ENCODE measurements at regions not wholly inside any gene's neighbourhood (a gene's known extent, or its start where the extent isn't known, plus 50 kb on each side); places are given as distances from the start of the nearest gene placed in this dataset.
"Not testable (repeated sequence)": the region's sequence is repeated elsewhere in the genome, so short reads cannot be mapped to it uniquely, and the experiment has no call there.

- no peak for DNase-seq (ENCODE audit: low spot score)
Measured at GRCh38 chr6:74408844-74409243, 712.8 kb downstream of the CD109 start.

- no peak for DNase-seq (ENCODE audit: low spot score)
Measured at GRCh38 chr6:74404366-74404765, 708.4 kb downstream of the CD109 start.

DNA sequence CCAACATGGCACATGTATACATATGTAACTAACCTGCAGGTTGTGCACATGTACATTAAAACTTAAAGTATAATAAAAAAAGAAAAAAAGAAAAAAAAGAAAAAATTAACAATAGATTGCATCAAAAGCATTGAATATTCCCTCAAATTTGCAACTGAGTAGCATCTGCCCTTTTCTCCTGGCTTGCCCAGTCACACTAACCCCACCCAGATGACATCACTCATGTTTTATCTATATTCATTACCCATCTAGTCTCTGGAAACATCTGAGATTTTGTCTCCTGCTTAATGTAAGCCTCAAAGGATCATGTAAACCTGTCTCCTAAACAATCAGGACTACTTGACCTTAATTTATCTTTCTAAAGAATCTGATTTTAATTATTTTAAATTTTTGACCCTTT lies 706.8 kb downstream of the CD109 start:
- DNase-seq (ENCODE audit: low spot score), result no peak

DNA sequence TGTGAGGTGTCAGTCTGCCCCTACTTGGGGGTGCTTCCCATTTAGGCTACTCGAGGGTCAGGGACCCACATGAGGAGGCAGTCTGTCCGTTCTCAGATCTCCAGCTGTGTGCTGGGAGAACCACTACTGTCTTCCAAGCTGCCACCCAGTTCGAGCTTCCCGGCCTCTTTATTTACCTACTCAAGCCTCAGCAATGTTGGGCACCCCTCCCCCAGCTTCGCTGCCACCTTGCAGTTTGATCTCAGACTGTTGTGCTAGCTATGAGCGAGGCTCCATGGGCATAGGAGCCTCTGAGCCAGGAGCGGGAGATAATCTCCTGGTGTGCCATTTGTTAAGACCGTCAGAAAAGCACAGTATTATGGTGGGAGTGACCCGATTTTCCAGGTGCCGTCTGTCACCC lies 682.4 kb downstream of the CD109 start:
- not testable (repeated sequence) for DNase-seq (ENCODE audit: low spot score)

GRCh38 chr6:74369556-74369993 lies 673.6 kb downstream of the CD109 start:
- DNase-seq (ENCODE audit: low spot score), result no peak

GRCh38 chr6:74368746-74369145 lies 672.7 kb downstream of the CD109 start:
- DNase-seq (ENCODE audit: low spot score), result no peak

GRCh38 chr6:74366634-74367033 lies 670.6 kb downstream of the CD109 start:
- no peak for DNase-seq (ENCODE audit: low spot score)

GRCh38 chr6:74362391-74362790 lies 666.4 kb downstream of the CD109 start:
- DNase-seq (ENCODE audit: low spot score), result no peak

GRCh38 chr6:74357321-74357720 lies 661.3 kb downstream of the CD109 start:
- DNase-seq (ENCODE audit: low spot score), result no peak

DNA sequence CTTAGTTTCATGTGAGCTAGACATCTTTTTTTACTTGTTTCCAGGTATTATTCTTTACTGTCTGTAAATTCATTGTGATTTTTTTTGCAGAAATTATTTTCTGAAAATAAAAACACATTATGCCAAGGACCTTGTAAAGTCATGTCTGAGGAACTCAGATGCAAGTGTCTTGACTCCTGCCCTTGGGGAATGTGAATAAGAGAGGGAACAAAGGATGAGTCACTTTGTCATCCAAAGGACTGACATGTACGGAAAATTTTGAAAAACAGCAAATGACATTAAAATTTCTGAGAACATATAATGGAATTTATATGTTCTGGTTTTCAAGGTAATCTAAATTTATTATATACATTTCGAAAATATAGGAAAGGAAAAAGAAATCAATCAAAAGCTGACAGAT lies 660.4 kb downstream of the CD109 start:
- DNase-seq (ENCODE audit: low spot score), result no peak

GRCh38 chr6:74346936-74347535 lies 651.0 kb downstream of the CD109 start:
- DNase-seq (ENCODE audit: low spot score), result no peak

DNA sequence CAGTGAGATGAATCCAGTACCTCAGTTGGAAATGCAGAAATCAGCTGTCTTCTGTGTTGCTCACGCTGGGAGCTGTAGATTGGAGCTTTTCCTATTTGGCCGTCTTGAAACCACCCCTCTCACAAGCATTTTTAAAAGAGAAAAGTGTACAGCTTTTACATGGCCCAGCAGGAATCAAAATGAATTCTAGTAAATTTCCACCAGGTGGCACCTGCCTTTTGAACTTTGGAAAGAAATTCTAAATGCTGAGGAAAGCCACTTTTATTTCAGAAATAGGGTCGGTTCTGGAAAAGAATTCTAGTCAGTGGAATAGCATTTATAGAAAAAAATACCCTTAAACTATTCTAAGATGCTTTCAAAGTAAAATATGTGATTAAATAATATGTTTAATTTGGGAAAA lies 647.8 kb downstream of the CD109 start:
- DNase-seq (ENCODE audit: low spot score), result no peak

- not testable (repeated sequence) for DNase-seq (ENCODE audit: low spot score)
Measured at GRCh38 chr6:74343321-74343720, 647.3 kb downstream of the CD109 start.

DNA sequence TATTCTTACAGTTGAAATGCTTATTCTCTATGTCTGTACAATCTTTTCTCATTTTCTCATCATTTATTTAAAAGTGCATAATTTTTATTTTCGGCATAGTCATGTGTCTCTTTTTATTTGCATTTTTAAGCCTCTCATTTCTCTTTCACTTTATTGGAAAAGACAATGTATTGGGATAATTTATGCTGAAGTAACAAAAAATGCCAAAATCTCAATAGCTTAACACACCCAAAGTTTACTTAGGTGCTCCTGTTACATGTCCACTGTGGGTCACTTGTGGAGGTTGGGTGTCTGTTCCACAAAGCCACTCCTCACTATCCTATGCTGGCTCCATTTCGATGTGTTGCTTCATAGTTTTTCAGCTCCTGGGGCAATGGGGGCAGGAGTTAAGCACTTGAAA lies 638.7 kb downstream of the CD109 start:
- no peak for DNase-seq (ENCODE audit: low spot score)

- DNase-seq (ENCODE audit: low spot score), result no peak
Measured at GRCh38 chr6:74333406-74333805, 637.4 kb downstream of the CD109 start.

GRCh38 chr6:74320715-74321114 lies 624.7 kb downstream of the CD109 start:
- no peak for DNase-seq (ENCODE audit: low spot score)

DNA sequence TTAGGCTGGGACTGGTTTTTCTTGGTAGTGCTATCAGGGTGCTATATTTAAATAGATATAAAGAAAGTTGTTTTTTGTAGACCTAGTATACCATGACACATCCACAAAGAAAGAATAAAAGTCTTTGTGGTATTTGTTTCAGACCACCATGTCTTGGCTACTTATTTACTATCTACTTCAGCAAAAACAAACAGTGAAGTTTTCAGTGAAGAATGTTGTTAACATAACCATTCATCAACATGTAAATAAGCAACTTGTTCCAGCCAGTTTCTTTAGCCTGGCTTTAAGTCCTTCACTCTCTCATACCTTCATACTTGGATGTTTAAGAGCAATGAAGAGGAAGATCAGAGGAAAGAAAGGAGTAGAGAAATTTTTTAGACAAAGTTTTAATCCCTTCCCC lies 624.1 kb downstream of the CD109 start:
- no peak for DNase-seq (ENCODE audit: low spot score)

GRCh38 chr6:74319292-74319691 lies 623.3 kb downstream of the CD109 start:
- no peak for DNase-seq (ENCODE audit: low spot score)

DNA sequence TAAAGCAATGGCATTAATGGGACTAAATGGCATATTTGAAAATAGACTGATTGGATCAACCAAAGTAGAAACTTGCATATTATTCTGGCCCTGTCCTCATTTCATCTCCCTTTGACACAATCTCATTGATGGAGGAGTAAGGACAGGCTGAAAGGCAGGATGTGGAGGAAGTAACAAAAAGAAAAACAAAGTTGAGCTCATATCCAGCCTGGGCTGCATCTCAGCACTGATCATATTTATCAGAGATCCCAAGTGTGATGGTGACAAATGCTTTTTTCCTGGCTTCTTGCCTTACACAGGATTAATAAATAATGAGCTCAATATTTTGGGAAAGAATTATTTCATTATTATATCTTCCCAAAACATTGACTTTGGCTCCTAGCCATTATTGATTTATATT lies 622.7 kb downstream of the CD109 start:
- no peak for DNase-seq (ENCODE audit: low spot score)

DNA sequence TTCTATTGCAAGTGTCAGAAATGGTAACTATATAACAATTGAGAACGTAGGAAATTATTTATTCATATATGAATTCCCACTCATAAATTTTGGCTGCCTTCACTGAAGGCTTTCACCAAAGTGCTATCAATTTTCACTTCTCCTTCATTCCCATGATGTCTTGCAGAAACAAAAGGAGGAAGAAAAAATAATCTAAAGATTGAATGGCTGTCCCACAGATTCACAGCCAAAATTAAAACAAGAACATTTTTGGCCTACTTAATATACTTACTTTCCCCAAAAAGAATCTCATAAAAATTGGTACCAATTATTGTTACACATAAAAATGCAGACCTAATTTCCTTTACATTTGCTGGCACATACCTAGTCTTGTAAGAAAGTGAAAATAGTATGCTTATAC lies 616.1 kb downstream of the CD109 start:
- DNase-seq (ENCODE audit: low spot score), result no peak

DNA sequence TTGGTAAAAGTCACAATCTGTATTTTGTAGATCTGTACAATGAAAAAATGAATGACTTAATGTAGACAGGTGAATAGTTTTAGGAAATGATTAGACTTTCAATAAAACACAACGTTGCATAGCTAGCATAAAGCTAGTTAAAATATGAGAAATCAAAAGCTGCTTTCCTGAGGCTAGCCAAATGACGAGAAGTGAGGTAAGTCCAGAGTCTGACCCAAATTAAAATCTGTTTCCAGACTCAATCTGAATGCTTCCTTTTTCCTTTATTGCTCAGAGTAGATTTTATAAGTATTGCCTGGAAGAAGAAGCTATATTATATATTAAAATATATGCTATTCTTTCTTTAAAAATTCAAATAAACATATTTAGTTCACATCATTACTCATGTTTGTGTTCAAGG lies 615.4 kb downstream of the CD109 start:
- DNase-seq (ENCODE audit: low spot score), result no peak

- DNase-seq (ENCODE audit: low spot score), result no peak
Measured at GRCh38 chr6:74289884-74290283, 593.9 kb downstream of the CD109 start.

DNA sequence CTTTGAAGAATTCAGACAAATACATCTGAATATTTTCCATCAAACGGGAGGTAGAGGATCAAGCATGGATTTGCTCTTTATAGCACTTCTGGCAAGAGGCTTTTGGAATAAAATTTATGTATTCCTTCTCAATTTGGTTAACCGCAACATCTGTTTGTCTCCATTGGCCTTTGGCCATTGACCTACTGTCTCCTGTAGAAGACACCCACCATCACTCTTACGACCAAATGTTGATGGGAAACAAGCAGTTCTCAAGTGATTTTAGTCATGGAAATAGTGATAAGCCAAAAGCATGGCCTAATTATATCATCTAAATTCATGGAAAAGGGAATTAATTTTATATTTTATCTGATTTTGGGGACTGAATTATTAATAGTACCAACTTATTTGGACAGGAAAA lies 591.9 kb downstream of the CD109 start:
- no peak for DNase-seq (ENCODE audit: low spot score)

DNA sequence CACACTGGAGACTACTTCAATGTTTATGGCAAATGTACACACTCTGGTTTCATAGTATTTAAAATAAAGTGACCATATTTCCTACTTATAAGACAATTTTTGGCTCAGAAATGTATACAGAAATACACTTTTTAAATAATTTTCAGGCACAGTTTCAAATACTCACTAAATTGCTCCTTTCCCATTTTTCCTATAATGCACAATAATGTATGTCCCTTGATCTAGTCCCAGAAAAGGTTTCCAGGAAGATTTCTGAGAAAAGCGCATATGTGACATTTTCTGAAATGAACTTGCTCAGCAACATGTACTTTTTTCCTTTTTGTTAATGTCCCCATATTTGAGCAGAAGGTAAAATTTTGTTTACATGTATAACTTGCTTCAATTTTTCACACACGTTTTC lies 591.4 kb downstream of the CD109 start:
- no peak for DNase-seq (ENCODE audit: low spot score)

- no peak for DNase-seq (ENCODE audit: low spot score)
Measured at GRCh38 chr6:74284284-74284683, 588.3 kb downstream of the CD109 start.

Measured in activated CD4-positive, alpha-beta T cell treated with anti-CD3 and anti-CD28 coated beads, Interleukin-2, Interleukin-4, amounts not matched to agents 100 ng/mL and 50 ng/mL, durations not matched to agents 16 hours and 8 hours (primary cell).